NCI-H1417 treated with DMSO at 0.1 percent for 48 hours (cell line): ENCODE measurements at regions not wholly inside any gene's neighbourhood (a gene's known extent, or its start where the extent isn't known, plus 50 kb on each side); places are given as distances from the start of the nearest gene placed in this dataset.
"Not testable (repeated sequence)": the region's sequence is repeated elsewhere in the genome, so short reads cannot be mapped to it uniquely, and the experiment has no call there.

Experiments
- DNase-seq: peaks from one replicate; lab custom pipeline; 2025; lab: John Stamatoyannopoulos, UW

DNA sequence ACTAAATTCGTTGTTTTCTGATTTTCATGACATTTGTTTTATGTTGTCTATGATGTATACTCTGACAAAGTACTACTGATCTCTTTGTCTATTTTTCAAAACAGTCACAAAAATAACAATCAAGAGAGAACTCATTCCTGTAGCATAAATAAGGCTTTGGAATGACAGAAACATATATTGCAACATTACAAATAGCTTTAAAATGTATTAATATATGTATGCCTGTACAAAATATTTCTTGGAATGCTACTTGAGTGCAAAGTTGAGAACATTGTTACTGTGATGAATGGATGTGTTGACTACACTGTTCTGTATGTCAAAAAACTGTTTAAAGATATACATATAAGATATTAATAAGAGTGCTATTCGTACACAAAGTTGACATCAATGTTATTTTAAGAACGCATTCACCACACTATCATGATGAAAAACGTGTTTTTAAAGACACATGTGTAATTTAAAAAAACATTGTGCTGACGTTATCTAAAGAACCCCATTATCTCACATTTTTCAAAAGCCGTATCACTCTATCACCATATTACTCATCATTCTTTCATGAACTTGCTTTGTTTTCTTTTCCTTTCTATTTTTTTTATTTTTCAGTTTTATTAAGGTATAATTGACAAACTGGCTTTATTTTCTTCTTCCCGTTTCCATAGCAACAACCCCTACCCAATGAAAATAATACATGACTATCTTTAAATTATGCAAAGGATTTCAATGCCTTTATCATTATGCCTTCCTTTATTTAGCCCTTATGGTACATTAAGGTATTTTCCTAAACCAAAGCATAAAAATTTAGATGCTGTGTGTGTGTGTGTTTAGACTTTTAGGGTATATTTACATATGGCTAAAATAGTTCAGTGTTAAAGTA lies 918.8 kb downstream of the SLITRK1 start:
- no peak for DNase-seq

DNA sequence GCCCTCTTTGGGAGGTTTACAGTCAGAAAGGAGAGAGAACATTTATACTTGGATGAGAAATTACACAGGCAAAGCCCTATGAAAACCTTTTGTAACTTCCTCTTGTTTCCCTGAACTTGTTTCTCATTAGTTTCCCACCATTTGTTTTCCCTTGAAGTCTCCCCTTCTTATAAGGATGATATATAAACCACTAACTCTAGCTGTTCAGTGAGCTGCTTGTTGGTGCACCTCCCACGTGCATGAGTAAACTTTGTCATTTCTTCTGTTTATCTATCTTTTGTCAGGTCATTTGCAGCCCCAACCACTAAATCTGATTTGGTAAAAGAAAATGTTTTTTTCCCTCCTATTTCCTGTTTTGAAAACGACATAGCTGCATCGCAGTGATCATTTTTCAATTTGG lies 919.9 kb downstream of the SLITRK1 start:
- DNase-seq, result no peak

DNA sequence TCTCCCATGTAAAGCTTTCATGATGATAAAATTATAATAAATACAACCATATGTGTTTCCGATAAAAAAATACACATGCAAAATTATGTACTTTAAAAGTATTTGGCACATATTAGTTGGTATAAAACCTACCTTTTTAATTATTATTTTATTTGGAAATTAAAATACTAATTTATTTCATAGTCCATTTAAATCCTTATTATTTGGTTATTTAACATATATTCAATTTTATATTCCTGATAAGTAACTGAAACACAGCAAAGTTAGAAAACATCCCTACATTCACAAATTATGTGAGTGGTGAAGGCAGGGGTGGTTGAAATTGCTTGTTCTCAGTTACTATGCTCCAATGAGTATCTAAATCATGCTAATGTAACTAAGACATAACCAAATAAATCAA lies 920.5 kb downstream of the SLITRK1 start:
- no peak for DNase-seq

DNA sequence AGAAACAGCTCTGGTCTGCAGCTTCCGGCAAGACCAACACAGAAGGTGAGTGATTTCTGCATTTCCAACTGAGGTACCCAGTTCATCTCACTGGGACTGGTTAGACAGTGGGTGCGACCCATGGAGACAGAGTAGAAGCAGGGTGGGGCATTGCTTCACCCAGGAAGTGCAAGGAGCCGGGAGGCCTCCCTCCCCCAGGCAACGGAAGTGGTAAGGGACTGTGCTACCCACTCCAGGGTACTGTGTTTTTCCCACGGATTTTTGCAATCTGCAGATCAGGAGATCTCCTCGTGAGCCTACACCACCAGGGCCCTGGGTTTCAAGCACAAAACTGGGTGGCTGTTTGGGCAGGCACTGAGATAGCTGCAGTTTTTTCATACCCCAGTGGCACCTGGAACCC lies 929.9 kb downstream of the SLITRK1 start:
- DNase-seq, result not testable (repeated sequence)

DNA sequence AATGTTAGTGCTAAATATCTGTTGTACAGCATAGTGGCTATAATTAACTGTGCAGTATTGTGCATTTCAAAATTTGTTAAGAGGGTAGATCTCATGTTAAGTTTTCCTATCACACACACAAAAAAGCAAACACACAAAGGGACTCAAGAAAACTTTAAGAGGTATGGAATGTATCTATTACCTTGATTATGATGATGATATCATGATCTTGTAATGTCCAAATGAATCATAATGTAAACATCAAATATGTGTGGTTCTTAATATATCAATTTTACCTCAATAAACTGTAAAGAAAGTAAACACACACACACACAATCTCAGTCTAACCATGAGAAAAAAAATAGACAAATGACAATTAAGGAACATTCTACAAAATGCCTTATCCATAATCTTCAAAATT lies 934.6 kb downstream of the SLITRK1 start:
- DNase-seq, result no peak

DNA sequence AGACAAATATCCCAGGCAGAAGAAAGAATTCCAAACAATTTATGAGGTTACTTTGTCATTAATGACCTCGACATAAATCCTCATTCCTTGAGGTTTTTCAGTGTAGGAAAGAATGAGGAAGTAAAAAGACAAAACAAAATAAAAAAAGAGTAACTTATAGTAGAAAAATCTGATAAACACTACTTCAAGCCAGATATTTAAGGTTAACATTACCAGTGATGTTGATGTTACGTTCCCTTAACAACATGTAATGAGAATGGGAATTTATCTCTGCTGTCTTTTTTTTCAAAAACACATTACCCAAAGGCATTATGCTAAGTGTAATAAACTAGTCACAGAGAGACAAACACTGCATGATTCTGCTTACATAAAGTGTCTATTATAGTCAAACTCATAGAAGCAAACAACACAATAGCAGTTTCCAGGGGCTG lies 935.1 kb downstream of the SLITRK1 start:
- DNase-seq, result no peak

DNA sequence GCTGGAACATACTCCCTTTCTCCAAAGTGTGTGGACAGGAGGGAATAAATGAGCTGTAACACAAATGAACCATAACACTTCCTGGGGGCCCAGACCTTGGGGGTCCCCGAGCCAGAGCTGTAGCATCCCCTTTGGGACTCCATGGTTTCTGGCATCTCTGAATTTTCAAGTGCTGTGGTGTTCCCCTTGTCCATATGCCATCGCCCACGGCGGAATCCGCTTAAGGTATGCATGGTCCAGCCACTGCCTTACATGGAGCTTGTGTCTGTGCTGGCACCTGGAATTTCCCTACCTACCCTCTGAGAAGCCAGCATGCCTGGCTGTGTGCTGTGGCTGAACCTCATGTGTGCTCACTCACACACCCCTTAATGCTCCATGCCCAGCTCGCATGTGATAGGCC lies 943.6 kb downstream of the SLITRK1 start:
- DNase-seq, result no peak

DNA sequence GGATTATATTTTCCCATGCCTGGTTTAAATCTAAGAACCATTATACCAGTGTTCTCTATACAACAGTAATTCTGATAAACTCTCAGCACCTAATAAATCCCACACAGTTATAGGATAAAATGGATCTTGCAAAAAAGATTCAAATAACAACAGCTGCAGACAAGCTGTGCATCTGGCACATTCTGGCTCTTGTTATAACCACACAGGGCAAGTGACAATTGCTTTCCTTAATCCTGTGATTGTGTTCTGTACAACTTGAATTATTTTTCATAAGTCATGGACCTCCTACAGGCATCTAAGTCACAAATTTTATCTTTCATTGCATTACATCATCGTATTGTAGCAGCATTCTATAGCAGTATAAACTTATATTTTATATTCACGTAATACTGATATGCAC lies 948.3 kb downstream of the SLITRK1 start:
- DNase-seq, result no peak

DNA sequence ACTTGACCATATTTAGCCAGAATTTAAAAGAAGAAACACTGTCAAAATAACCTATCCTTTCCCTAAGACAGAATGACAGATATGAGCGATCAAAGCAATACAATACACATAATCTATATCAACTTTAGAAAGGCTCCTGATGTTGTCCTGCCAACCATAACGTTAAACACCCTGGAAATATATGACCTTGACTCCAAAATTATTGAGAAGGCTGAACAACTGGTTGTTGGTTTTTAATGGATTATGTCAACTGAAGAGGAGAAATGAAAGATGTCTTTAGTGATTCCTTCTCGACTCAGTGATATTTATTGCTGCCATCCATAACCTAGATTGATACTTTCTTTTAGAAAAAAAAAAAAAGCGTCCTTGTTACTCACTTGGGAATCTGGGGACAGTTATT lies 957.2 kb downstream of the SLITRK1 start:
- no peak for DNase-seq

DNA sequence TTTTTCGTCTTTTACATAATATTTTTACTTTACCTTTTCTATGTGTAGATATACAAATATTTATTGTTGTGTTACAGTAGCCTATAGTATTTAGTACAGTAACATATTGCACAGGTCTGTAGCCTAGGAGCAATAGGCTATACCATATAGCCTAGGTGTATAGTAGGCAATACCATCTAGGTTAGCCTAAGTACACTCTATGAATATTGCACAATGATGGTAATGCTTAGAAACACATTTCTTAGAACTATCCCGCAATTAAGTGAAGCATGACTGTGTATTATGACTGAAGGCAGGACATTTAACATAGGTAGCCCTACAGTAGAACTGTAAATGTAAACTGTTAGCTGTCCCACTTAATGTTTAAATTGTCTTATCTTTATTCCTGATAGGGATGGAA lies 964.3 kb downstream of the SLITRK1 start:
- no peak for DNase-seq

DNA sequence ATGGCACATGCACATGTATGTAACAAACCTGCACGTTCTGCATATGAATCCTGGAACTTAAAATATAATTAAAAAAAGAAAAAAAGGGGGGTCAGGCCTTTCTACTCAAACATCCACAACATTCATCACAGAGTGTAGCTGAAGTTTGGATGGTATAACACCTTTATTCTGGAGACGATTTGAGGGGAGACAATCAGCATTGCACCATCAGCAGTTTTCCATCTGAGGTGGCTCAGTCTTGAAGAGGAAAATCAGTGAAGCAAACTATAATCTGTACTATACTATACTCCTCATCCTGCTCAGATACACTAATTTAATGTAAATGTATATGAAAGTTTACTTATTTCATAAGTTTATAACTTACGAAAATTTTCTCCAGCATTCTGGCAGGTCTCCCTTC lies 969.7 kb downstream of the SLITRK1 start:
- no peak for DNase-seq

DNA sequence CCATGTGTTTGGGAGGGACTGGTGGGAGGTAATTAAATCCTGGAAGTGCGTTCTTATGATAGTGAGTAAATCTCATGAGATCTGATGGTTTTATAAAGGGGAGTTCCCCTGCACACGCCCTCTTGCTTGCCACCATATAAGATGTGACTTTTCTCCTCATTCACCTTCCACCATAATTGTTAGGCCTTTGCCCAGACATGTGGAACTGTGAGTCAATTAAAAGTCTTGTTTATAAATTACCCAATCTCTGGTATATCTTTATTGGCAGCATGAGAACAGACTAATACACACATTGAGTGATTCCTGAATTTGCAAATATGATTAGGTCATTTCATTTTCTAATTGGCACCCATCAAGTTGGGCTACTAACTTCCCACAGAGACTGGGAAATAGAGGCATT lies 977.2 kb downstream of the SLITRK1 start:
- DNase-seq, result no peak

DNA sequence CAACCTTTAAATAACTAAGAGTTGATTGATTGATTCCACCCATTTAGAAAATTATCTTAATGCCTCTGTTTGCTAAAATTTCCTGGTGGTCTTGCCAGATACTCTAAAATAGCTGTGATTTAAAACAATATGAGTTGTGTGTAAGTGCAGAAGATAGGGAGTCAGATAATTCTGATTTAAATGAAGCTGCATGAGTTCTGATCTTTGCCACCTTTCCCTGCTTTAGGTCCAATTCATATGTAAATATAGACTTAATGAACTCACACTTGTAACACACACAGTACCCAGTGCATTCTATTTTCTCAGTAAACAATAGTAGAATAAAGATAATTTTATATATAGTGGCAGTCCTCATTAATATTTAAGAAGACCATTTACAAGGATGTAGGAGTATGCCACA lies 981.8 kb downstream of the SLITRK1 start:
- no peak for DNase-seq

DNA sequence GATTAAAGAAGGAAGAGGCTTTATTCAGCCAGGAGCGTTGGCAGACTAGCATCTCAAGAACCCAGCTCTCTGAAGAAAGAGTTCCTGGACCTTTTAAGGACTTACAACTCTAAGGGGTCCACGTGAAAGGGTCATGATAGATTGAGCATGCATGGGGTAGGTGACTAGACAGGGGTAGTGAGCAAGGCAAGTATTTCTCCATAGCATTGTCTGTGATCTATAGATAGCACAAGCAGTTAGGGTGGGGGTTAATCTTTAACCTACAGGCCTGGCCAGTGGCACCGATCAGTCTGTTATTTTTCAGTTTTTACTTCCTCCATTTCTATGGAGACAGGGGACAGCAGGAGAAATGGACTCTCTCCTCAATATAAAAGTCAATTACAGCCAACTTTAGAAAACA lies 983.7 kb downstream of the SLITRK1 start:
- DNase-seq, result no peak

DNA sequence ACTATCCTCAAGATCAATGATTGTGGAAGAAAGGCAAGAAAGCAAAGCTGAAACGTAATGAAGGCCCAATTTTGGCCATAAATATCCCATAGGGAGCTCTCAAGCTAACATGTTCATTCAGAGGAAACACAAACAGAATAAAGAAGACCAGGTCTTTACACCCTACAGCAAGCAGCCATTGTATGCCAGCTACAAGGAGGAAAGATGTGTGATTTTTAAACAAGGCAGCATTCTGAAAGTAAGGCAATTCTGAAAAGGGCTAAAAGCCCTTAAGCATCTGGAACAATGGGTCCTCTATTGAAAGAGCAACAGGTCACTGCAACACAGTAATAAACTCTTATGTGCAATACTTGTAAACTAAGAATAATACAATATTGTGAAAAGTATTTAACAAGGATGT lies 1002.4 kb downstream of the SLITRK1 start:
- DNase-seq, result no peak

DNA sequence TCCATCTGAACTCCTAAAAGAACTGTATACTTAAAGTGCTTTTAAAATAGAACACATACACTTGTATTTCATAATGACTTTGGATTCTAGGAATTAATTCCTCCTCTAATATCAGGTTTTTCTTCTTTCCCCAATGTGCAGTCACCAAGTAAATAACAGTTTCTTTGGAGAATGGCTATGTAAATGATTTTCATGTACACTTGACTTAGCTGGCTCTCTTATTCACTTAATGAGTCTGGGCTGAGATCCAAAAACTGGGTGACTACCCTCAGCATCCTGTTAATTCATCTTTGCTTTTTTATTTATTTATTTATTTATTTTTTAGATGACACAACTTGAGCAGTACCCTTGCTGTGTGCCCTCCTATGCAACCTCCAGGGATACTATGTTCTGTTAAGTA lies 1003.7 kb downstream of the SLITRK1 start:
- DNase-seq, result peak; percentile 74

DNA sequence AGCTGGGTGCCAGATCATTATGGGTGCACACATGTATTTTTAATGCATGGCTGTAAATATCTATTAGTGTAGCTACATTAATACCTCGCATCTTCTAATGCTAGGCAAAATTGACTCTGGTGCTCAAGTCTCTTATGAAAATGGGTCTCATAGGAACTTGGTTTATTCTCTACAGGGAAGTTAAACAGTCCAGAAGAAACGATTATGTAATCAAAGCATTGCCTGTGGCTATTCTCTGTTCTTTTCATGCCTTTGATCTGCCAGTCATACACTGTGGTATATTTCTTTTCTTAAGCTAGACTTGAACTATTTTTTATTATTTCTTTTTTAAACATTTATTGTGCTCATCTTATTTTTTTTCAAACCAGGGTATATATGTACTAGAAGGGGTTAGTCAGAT lies 1015.0 kb downstream of the SLITRK1 start:
- DNase-seq, result no peak

DNA sequence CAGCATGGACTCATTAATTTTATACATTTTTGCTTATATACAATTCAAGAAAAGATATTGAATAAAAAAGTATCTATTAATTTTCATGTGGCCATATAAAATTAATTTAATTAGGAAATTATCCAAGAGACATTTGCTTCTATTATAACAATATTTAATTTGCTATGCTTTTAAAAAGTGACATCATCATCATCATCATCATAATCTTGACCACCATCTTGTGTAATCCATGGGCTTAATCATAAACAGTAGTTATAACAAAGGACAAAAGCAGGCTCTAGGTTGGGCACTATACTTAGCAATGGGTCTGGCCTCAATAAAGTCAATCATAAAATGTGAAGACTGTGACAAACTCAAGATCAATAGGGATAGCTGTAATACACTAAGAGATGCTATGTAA lies 1031.6 kb downstream of the SLITRK1 start:
- no peak for DNase-seq

DNA sequence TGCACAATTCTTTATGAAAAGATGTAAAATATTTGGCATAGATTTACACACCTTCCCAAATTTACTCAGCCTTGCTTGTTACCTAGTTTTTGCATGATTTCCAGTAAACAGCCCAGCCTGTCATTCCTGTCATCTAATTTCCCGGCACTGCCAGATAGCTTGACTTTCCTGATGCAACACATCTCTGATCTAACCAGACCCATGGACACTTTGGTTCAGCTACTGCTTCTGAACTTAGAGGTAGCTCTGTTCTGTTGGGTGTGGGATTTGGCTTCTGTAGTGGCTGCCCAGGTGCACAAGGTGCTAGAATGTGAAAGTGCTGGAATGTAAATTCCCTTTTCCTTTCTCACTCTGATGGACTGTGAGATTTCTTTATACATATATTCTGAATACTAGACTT lies 1033.5 kb downstream of the SLITRK1 start:
- no peak for DNase-seq

DNA sequence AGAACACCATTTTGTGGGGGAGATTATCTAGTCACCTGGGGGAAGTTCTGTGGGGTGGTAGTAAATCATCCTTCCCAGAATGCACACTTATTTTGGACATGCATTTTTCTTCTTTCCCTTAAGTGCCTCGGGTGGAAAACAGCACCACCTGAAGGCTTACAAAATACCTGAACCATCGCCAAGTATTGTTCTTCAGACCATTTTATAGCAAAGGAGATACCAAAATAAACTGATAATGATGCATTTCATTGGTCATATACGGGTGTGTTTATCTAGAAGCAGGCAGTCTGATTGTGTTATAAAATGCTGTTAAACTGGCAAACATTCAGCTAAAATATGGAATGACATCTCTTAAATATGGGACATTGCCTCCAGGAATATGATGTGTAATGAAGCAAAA lies 1034.7 kb downstream of the SLITRK1 start:
- no peak for DNase-seq

DNA sequence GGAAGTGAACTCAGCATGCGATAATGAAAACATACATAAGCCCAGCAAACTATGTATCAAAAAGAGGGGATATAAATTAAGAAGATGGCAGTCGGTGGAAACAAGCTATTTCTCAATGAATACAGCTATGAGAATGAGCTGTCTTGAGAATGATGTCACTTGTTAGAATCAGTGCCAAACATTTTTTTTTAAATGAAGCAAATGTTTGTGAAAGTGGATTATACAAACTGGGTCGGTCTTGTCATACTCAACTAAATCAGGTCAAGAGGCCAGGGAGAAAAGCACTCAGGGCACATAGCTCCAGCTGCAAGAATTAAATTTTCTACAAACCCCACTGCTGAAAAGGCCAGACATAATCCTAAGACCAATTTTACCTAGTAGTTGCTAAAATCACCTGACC lies 1048.4 kb downstream of the SLITRK1 start:
- DNase-seq, result no peak

DNA sequence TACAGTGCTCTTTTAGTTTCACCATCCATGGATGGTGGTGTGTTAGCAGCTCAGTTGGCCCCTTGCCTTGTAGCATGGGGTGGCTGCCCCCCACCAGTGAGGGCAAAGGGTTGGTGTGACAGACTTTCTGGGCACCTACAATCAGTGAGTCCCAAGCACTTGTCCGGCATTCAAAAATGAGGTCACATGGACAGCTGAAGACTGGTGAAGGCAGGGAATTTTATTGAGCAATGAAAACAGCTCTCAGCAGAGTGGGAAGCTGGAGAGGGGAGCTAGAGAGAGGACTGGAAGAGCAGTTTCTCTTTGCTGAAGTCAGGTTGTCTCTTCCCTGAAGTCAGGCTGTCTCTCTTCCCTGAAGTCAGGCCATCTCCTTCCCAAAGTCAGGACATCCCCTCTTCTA lies 1053.2 kb downstream of the SLITRK1 start:
- DNase-seq, result no peak

DNA sequence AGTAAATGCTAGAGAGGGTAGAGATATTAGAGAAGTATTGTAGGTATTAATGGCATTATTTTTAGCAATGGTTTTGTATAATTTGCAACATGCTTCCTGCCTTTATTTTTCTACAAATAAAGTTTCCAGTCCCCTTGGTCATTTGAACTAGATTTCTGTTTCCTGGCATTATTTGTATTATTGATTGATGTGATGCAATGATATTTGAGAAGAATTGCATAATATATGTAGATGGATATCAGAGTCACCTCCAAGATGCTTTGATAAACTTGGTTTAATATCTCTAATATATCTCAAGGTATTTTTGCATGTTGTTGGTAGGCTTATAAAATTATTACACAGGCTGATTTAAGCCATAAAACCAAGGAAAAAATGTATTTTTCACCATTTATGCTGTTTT lies 1054.5 kb downstream of the SLITRK1 start:
- DNase-seq, result no peak

DNA sequence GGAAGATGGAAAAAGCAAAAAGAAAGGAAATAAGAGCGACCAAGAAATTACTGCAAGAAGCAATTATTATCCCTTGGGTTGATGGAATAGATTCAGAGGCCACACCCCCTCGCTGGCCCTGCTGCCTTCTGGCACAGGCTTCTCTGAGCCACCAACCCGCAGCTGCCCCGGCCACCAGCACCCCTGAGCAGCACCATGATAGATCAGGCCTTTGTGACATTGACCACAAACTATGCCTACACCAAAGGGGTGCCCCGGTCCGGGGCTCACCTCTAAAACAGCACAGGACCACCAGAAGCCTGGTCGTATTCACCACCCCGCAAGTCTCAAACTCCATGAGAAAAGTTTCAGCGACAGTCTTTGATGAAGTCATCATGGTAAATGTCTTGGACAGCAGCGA lies 1059.3 kb downstream of the SLITRK1 start:
- DNase-seq, result no peak
